Fibroblast of villous mesenchyme (primary cell): ENCODE measurements at regions not wholly inside any gene's neighbourhood (a gene's known extent, or its start where the extent isn't known, plus 50 kb on each side); places are given as distances from the start of the nearest gene placed in this dataset.
"Not testable (repeated sequence)": the region's sequence is repeated elsewhere in the genome, so short reads cannot be mapped to it uniquely, and the experiment has no call there.

Experiments used
- DNase-seq: peaks from one replicate; pipeline ENCODE4 v3.0.0-alpha.2; 2010; ENCODE audit warnings: low read depth
- H3K4me3 ChIP-seq: 2 replicates; pipeline ENCODE4 v1.5.1; 2011; ENCODE audit warnings: low read depth, mild to moderate bottlenecking, low read length
- CTCF ChIP-seq: IDR thresholded peaks from 2 replicates; pipeline ENCODE4 v1.5.1; 2012; ENCODE audit warnings: low read depth, mild to moderate bottlenecking, low read length; ENCODE audit not compliant: insufficient read depth

GRCh38 chr22:48065892-48066291 is 1303.4 kb downstream of the TBC1D22A start:
- DNase-seq: no peak
- no peak overlapping the region for H3K4me3 ChIP-seq
- TF ChIP-seq CTCF: no peak

GRCh38 chr22:48061726-48062125 is 1299.3 kb downstream of the TBC1D22A start:
- TF ChIP-seq CTCF: no peak
- H3K4me3 ChIP-seq: no peak overlapping the region
- DNase-seq: no peak

- no peak overlapping the region for H3K4me3 ChIP-seq
- DNase-seq: no peak
- TF ChIP-seq CTCF: no peak
Observed at GRCh38 chr22:48060266-48060665, 1297.8 kb downstream of the TBC1D22A start.

- H3K4me3 ChIP-seq, DNase-seq: not testable (repeated sequence)
Observed at GRCh38 chr22:48059521-48059920, 1297.1 kb downstream of the TBC1D22A start.

GRCh38 chr22:48057116-48057835 is 1294.8 kb downstream of the TBC1D22A start:
- no peak for DNase-seq
- no peak for TF ChIP-seq CTCF
- H3K4me3 ChIP-seq: no peak overlapping the region

- TF ChIP-seq CTCF: no peak
- H3K4me3 ChIP-seq: no peak overlapping the region
- DNase-seq: no peak
Observed at GRCh38 chr22:48055827-48056226, 1293.4 kb downstream of the TBC1D22A start.

- H3K4me3 ChIP-seq: no peak overlapping the region
- no peak for TF ChIP-seq CTCF
- no peak for DNase-seq
Observed at GRCh38 chr22:48055185-48055584, 1292.7 kb downstream of the TBC1D22A start.
